ENCODE measurements at regions not wholly inside any gene's neighbourhood (a gene's known extent, or its start where the extent isn't known, plus 50 kb on each side); places are given as distances from the start of the nearest gene placed in this dataset.
"Not testable (repeated sequence)": the region's sequence is repeated elsewhere in the genome, so short reads cannot be mapped to it uniquely, and the experiment has no call there.

- no peak for DNase-seq (ENCODE audit: low spot score)
These were observed 69.2 kb upstream of the GRID2 start for GRCh38 chr4:92234393-92235176.

GRCh38 chr4:92235731-92236130, 68.0 kb upstream of the GRID2 start:
- no peak for DNase-seq (ENCODE audit: low spot score)

GRCh38 chr4:92236877-92237276, 66.9 kb upstream of the GRID2 start:
- DNase-seq (ENCODE audit: low spot score): no peak

DNA sequence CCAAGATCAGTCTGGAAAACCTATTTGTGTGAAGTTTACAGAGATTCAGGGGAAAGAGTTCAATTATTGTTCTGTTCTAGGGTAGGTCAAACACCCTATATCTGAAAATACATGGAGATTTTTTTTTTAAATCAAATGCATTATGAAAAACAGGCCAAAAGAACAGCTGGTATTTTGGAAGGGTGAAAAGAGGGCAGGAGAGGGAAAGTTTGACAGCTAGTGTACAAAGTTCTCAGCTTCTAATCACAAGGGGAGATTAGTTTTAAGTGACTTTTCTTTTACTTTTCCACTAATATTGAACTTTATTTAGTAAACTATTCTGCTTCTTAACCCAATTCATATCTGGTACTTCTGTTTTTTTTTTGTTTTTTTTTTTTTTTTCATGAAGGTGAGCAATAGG, 66.2 kb upstream of the GRID2 start:
- no peak for DNase-seq (ENCODE audit: low spot score)

GRCh38 chr4:92241094-92241493, 62.7 kb upstream of the GRID2 start:
- no peak for DNase-seq (ENCODE audit: low spot score)

GRCh38 chr4:92246384-92246783, 57.4 kb upstream of the GRID2 start:
- DNase-seq (ENCODE audit: low spot score): no peak

GRCh38 chr4:92249541-92249940, 54.2 kb upstream of the GRID2 start:
- DNase-seq (ENCODE audit: low spot score): no peak

- DNase-seq (ENCODE audit: low spot score): no peak
These were observed 52.1 kb upstream of the GRID2 start for GRCh38 chr4:92251711-92252110.

- DNase-seq (ENCODE audit: low spot score): not testable (repeated sequence)
These were observed 51.4 kb upstream of the GRID2 start for GRCh38 chr4:92252358-92252757.

DNA sequence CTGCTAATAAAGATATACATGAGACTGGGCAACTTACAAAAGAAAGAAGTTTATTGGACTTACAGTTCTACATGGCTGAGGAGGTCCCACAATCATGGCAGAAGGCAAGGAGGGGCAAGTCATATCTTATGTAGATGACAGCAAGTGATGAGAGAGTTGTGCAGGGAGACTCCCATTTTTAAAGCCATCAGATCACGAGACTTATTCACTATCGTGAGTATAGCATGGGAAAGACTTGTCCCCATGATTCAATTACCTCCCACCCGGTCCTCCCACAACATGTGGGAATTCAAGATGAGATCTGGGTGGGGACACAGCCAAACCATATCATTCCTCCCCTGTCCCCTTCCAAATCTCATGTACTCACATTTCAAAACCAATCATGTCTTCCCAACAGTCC, 50.9 kb upstream of the GRID2 start:
- no peak for DNase-seq (ENCODE audit: low spot score)

GRCh38 chr4:92253550-92253949, 50.2 kb upstream of the GRID2 start:
- no peak for DNase-seq (ENCODE audit: low spot score)
